Colonic mucosa (tissue), 4 donors: ENCODE measurements at regions not wholly inside any gene's neighbourhood (a gene's known extent, or its start where the extent isn't known, plus 50 kb on each side); places are given as distances from the start of the nearest gene placed in this dataset.
"Not testable (repeated sequence)": the region's sequence is repeated elsewhere in the genome, so short reads cannot be mapped to it uniquely, and the experiment has no call there.

ENCODE experiments used
- DNase-seq: peaks from one replicate; pipeline ENCODE4 v3.0.0-alpha.2; 2020
- H3K27ac ChIP-seq: fragments of 200-600 bp; one replicate; pipeline ENCODE4 v1.8.0; 2021
- H3K27me3 ChIP-seq: fragments of 200-600 bp; one replicate; pipeline ENCODE4 v1.8.0; 2021
- H3K36me3 ChIP-seq: fragments of 200-600 bp; one replicate; pipeline ENCODE4 v1.8.0; 2021
- H3K4me1 ChIP-seq: fragments of 200-600 bp; one replicate; pipeline ENCODE4 v1.8.0; 2021; ENCODE audit warnings: mild to moderate bottlenecking
- H3K4me3 ChIP-seq: fragments of 200-600 bp; one replicate; pipeline ENCODE4 v1.8.0; 2021
- H3K9ac ChIP-seq, 2 donors: one replicate each; pipeline ENCODE4 v1.7.0; 2013; ENCODE audit warnings: control low read depth in 2 of 2, low read depth in 2 of 2, low read length in 2 of 2
- H3K9me3 ChIP-seq: fragments of 200-600 bp; one replicate; pipeline ENCODE4 v1.8.0; 2021
- CTCF ChIP-seq: fragments of 200-600 bp; IDR thresholded peaks from one replicate; pipeline ENCODE4 v1.8.0; 2022; ENCODE audit warnings: antibody characterized with exemption, mild to moderate bottlenecking
- intact Hi-C: fragments of 100-400 bp; cut with DNase I; formaldehyde crosslinking; loops from one replicate; pipeline ENCODE4 v1.14.1; 2022
- donor health status: healthy.
- donor health status: DM: no; HTN: no; CAD: no.
- donor health status: DM: no; HTN: no; CAD: no.

DNA sequence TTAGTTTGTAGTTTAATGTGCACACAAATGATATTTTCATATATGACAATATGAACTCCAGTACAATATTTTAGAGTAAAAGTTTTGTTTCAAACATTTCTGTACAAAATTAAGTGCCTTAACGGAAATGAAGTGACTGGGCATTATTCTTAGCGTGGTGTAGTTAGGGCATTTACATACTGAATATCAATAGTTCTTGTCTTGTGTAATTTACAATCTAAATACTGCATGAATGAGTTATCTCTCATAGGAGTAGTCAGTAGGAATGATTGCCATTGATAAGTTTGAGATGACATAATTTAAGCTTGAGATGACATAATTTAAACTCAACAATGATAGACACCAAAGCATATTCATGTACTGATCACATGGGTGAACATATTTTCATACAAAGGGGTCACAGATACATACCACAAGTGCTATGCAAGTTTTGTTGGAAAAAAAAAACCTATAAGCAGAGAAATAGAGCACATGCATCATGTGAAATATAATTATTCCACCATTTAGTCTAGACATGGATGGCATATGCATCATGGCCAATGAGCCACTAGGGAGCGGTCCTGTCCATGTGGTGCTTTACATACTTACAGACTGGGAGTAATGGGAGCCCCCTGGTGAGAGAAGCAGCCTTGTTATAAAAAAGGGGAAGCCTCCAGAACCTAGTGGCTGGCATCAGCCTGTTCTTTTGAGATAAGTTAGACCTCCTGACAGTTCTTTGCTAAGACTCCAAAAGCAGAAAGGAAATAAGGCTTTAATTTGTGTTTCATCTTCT lies 1523.9 kb downstream of the MAT2B start:
- Histone ChIP-seq H3K4me3 (no peak overlapping the region), H3K36me3 (no peaks in the 10 kb centered on the region), H3K9me3 (no peaks in the 10 kb centered on the region), H3K27me3 (no peaks in the 10 kb centered on the region), H3K9ac (no peak overlapping the region), H3K4me1 (no peaks in the 10 kb centered on the region), H3K27ac (no peak overlapping the region)
- no peak for TF ChIP-seq CTCF
- intact Hi-C loops = no loop called here
- DNase-seq = no peak

GRCh38 chr5:165030971-165031370 lies 1525.6 kb downstream of the MAT2B start:
- Histone ChIP-seq H3K36me3 (no peaks in the 10 kb centered on the region), H3K9me3 (no peaks in the 10 kb centered on the region), H3K9ac (no peak overlapping the region), H3K27me3 (no peaks in the 10 kb centered on the region), H3K27ac (no peak overlapping the region), H3K4me3 (no peak overlapping the region), H3K4me1 (no peaks in the 10 kb centered on the region)
- DNase-seq = no peak
- no peak for TF ChIP-seq CTCF
- intact Hi-C loops = no loop called here

DNA sequence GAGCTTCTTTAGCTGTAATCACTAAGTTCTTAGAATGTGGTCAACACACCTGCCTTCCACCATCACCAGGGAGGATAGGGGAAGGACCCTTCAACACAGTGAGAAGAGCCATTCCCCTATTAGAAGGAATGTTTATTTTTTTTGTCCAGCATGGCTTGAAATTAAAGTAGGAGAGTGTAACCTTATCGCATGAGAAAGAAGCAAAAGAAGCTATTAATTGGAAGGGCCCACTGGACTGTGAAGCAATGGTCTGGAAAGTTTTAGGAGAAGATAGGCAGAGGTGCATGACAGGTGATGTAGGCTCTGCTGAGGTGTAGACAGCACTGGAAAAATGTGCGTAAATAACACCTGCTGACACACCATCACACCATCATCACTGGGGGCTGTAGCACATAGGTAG lies 1526.0 kb downstream of the MAT2B start:
- intact Hi-C loops = no loop called here
- no peaks in the 10 kb centered on the region for H3K36me3 ChIP-seq
- no peaks in the 10 kb centered on the region for H3K4me1 ChIP-seq
- H3K4me3 ChIP-seq = no peak overlapping the region
- H3K9ac ChIP-seq = no peak overlapping the region
- H3K27me3 ChIP-seq = no peaks in the 10 kb centered on the region
- no peaks in the 10 kb centered on the region for H3K9me3 ChIP-seq
- no peak for TF ChIP-seq CTCF
- H3K27ac ChIP-seq = no peak overlapping the region
- DNase-seq = no peak

- intact Hi-C loops = no loop called here
- no peak overlapping the region for H3K4me3 ChIP-seq
- TF ChIP-seq CTCF = no peak
- DNase-seq = no peak
- no peaks in the 10 kb centered on the region for H3K27me3 ChIP-seq
- no peaks in the 10 kb centered on the region for H3K4me1 ChIP-seq
- H3K36me3 ChIP-seq = no peaks in the 10 kb centered on the region
- H3K9me3 ChIP-seq = no peaks in the 10 kb centered on the region
- no peak overlapping the region for H3K9ac ChIP-seq
- H3K27ac ChIP-seq = no peak overlapping the region
Observed at GRCh38 chr5:165035520-165035919, 1530.1 kb downstream of the MAT2B start.

- H3K27ac ChIP-seq = no peak overlapping the region
- DNase-seq = no peak
- H3K36me3 ChIP-seq = no peaks in the 10 kb centered on the region
- H3K9ac ChIP-seq = no peak overlapping the region
- intact Hi-C loops = no loop called here
- H3K9me3 ChIP-seq = no peaks in the 10 kb centered on the region
- H3K27me3 ChIP-seq = no peaks in the 10 kb centered on the region
- TF ChIP-seq CTCF = no peak
- no peak overlapping the region for H3K4me3 ChIP-seq
- no peaks in the 10 kb centered on the region for H3K4me1 ChIP-seq
Observed at GRCh38 chr5:165039748-165040147, 1534.3 kb downstream of the MAT2B start.

DNA sequence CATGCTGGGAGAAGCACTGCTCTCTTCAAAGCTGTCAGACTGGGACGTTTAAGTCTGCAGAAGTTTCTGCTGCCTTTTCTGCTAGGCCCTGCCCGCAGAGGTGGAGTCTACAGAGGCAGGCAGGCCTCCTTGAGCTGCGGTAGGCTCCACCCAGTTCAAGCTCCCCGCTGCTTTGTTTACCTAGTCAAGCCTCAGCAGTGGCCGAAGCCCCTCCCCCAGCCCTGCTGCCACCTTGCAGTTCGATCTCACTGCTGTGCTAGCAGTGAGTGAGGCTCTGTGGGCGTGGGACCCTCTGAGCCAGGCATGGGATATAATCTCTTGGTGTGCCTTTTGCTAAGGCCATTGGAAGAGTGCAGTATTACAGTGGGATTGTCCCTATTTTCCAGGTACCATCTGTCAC lies 1540.5 kb downstream of the MAT2B start:
- H3K9me3 ChIP-seq, DNase-seq, H3K4me1 ChIP-seq, H3K9ac ChIP-seq, H3K4me3 ChIP-seq, intact Hi-C loops, H3K27me3 ChIP-seq, H3K27ac ChIP-seq, H3K36me3 ChIP-seq: not testable (repeated sequence)
